H4 (cell line): ENCODE measurements at regions not wholly inside any gene's neighbourhood (a gene's known extent, or its start where the extent isn't known, plus 50 kb on each side); places are given as distances from the start of the nearest gene placed in this dataset.

Experiments
- DNase-seq: peaks from one replicate; pipeline ENCODE4 v3.0.0-alpha.2; 2015; ENCODE audit warnings: low spot score

DNA sequence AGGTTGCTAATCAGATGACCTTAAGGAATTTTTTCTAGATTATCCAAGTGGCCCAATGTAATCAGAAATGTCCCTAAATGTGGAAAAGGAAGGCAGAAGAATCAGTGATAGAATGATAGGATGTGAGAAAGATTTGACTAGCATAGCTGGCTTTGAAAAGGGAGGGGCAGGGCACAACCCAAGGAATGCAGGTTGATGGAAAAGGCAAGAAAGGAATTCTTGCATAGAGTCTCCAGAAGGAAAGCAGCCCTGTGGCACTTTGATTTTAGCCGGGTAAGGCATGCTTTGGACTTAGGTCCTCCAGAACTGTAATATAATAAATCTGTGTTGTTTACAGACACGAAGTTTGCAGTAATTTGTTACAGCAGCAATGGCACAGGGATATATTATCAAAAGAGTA is 375.7 kb upstream of the B3GALT2 start:
- no peak for DNase-seq

DNA sequence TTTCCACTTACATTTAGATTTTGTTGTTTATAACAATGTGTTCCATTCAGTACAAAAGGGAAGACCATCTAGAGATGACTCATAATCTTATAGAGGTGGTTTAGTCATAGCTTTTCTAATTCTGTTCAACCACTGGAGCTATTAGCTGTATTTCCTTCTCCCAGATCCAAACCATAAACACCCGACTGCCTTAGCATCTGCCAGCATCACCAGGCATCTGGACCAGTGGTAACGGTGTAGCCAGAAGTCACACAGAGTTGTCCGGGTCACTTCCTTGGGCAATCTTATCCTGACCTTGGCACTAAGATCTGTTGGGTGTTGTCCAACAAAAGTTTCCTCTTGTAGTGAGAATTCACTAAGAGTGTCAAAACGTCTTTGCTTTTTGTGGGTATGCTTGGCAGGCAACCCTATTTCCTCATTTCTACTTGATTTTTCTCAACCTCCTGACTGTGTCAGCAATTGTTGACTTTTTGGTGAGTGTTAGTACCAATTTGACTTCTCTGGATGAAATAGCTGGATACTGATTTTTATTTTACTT is 372.1 kb upstream of the B3GALT2 start:
- DNase-seq: peak; percentile 91

DNA sequence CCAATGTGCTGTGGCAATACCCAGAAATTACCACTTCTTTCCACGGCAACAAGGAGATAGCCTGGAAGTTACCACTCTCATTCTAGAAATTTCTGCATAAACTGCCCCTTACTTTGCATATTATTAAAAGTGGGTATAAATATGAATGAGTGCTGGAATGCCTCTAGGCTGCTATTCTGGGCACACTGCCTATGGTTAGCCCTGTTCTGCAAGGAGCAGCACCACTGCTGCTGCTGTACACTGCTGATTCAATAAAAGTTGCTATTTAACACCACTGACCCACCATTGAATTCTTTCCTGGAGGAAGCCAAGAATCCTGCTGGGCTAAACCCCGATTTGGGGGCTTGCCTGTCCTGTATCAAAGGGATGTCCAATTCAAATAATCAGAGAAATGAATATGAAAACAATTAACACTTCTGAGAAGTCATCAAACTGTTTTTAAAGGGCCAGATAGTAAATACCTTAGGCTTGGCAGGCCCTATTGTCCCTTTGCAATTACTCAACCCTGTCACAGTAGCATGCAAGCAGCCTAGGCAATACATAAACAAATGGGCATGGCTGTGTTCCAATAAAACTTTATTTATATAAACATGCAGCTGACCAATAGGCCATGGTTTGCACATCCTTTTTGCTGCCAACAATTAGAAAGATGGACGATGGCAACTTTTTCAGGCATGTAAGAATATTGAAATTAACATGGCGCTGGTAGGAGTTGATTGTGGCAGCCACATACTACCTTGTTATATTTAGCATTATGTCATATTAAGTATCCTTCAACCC is 369.4 kb upstream of the B3GALT2 start:
- DNase-seq: peak; percentile 31

DNA sequence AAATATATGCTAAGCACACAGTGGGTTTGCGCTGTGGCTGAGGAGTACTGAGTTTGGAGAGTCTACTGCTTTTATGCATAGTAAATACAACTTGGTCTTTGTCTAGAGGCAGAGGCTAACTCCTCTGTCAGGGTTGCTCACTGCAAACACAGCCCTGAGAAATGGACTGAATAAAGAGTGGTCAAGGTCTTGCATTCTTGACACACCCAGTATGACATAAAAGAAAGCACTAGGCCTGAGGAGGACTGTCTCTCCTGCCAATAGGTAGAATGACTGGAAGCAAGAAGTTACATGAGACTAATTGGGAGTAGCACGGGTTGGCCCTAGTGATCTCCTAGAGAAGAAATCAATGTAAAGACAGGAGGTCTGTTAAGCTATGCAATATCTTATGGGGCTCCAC is 367.2 kb upstream of the B3GALT2 start:
- no peak for DNase-seq

DNA sequence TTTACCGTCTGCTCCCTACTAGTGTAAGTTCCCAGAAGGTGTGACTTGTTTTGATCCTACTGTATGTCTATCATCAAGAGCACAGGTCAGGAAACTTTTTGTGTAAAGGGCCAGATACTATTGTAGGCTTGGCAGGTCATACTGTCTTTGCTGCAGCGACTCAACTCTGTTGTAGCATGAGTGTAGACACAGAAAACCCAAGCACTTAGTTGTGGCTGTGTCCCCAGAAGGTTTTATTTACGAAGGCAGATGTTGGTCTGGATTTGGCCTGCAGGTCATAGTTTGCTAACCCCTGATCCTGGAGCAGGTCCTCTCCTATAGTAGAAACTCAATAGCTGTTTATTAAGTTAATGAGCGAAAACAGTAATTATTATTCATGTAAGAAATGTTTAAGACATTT is 365.9 kb upstream of the B3GALT2 start:
- no peak for DNase-seq

DNA sequence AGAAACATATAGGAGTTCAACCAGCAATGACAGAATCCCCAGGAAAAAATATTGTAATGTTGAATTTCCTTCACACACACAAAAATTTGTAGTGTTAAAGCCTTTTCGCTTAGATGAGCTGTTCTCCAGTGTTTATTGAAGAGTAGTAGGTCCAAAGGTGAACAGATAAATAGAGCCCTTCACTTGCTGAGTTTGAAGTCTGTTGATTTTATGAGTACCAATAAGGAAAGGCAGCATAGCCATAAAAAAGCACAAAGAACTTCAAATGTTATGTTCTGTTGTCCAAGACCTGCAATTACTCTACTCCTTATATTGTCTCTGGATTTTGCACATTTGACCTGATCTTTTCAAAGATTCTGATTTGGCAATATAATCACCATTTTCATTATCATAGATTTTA is 362.7 kb upstream of the B3GALT2 start:
- no peak for DNase-seq

DNA sequence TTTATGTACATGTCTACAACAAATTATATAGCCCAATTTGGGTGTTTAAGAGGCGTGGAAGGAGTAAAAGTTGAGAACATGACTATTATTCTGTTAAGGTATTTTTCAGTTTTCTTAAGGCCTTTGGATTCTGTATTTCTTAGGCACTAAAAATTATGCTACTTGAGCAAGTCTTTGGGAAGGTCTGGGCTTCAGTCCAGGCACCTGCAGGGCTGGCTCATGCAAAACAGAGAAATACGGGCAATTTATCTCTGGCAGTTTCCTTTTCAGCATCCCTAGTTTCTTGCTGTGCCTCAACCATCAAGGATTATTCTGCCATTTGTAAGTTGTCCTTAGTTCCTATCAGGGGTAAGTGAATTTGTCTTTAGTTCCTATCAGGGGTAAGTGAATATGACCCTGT is 358.8 kb upstream of the B3GALT2 start:
- no peak for DNase-seq

DNA sequence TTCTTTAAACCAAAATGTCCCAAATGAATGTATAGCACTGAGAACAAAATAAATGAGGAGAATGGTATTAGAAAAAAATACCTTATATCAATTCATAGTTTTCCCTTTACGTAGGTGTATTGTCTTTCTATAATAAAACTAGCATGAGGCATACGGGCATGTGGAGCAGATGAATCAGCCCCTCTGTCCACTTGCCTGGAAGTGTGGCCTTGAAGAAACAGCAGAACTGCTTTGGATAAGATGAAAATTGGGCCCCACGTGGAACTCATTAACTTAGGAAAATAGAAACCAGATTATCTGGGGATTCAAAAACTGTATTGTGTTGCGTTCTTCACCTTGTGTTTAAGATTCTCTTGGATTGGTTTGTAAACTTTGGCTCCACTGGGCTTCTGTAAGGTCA is 356.8 kb upstream of the B3GALT2 start:
- no peak for DNase-seq

DNA sequence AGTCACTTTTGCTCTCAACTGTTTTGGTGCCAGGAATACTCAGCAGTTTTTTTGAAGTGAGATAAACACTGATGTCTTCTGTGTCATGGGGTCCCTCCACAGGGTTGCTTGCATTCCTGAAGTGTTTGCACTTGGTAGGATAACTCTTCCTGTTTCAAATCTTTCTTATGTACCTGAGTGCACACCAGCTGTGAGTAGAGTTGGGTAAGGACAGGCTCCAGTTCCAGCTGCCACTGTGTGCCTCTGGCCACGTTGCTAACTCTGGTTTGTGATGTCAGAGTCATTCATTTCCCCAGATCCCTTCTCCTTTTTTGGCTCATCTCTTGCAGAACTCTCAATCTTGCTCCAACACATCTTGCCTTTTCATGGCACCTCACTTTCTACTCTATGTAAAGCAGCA is 356.3 kb upstream of the B3GALT2 start:
- DNase-seq: peak; percentile 11

DNA sequence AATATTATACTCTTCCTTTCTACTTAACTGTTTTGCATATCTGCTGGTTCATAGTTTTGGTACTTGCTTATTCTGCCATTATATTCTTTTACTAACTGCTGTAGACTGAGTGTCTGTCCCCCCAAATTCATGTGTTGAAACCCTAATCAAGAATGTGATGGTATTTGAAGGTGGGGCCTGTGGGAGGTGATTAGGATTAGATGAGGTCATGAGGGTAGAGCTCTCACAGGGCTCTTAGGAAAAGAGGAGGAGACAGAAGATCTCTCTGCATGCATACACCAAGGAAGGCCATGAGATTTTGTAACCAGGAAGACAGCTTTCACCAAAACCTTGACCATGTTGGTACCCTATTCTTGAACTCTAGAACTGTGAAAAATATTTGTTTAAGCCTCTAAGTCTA is 354.1 kb upstream of the B3GALT2 start:
- no peak for DNase-seq

DNA sequence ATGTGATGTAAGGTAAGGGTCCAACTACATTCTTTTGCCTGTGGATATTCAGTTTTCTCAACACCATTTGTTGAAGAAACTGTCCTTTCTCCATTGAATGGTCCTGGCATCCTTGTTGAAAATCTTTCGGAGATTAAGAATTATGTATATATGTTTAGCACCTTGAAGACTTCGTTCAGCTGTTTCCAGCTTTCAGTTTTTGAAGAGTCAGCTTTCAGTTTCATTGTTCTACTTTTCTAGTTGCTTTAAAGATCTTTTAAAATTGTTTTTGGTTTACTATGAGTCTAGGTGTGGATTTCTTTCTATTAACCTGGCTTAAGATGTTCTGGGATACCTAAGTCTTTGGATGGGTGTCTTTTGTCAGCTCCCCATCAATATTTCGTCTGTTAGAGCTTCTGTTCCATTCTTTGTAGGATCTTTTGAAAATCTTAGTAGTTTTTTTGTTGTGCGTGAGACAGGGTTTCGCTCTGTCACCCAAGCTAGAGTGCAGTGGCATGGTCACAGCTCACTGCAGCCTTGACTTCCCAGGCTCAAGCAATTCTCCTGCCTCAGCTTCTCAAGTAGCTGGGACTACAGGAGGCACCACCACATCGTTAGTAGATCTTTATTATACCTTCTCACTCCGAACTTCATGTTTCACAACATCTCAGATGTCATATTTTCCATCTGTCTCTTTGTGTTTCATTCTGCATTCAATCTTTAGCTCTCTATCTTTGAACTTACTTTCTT is 353.5 kb upstream of the B3GALT2 start:
- DNase-seq: no peak

DNA sequence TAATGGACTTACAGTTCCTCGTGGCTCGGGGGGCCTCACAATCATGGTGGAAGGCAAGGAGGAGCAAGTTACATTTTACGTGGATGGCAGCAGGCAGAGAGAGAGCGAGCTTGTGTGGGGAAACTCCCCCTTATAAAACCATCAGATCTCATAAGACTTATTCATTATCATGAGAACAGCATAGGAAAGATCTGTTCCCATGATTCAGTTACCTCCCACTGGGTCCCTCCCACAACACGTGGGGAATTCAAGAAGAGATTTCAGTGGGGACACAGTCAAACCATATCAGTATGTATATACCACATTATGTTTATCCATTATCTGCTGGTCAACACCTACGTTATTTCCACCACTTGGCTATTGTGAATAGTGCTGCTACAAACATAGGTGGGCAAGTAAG is 352.3 kb upstream of the B3GALT2 start:
- no peak for DNase-seq

DNA sequence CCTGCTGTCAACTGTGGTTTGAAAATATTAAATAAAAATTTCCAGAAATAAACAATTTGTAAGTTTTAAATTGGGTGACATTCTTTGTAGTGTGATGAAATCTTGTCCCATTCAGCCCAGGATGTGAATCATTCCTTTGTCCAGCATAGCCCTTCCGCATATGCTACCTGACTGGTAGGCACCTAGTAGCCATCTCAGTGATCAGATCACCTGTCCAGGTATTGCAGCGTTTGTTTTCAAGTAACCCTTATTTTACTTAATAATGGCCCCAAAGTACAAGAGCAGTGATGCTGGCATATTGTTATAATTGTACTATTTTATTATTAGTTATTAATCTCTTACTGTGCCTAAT is 351.6 kb upstream of the B3GALT2 start:
- no peak for DNase-seq

DNA sequence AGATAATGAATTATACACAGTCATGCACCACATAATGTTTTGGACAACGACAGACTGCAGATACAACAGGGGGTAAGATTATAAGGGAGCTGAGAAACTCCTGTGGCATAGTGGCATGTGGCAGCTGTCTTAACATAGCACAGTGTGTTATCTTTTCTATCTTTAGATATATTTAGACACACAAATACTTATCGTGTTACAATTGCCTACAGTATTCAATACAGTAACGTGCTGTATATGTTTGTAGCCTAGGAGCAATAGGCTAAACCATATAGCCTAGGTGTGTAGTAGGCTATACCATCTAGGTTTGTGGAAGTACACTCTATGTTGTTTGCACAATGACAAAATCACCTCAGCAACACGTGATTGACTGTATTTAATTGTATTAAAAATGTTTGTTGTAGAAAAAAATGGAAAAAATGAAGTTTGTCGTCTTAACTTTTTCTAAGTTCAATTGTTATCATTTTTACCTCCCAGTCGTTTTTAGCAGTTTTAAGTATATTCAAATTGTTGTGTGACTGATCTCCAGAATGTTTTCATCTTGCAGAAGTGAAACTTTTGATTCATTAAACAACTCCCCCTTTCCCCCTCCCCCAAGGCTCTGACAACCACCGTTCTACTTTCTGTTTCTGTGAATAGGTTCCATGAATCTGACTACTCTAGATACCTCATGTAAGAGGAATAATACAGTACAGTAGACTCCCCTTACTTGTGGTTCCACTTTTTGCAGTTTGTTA is 351.0 kb upstream of the B3GALT2 start:
- DNase-seq: no peak

DNA sequence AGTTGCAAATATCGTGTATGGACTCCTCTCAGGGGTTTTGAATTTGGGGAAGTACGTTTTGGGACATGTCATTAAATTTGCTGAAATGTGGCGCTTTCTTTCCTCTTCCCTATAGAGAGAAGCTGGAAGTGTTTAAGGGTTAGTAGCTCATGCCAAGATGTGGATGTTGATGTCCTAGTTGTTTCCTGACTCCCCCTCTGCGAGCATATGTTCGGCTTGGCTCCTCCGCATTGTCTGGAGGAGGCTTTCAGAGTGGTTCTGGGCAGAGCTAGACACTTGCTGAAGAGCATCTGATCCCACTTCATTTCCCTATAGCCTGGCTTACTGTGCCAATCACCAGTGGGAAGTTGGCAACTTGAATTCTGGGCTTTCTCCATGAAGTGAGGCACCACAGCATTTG is 347.4 kb upstream of the B3GALT2 start:
- no peak for DNase-seq

DNA sequence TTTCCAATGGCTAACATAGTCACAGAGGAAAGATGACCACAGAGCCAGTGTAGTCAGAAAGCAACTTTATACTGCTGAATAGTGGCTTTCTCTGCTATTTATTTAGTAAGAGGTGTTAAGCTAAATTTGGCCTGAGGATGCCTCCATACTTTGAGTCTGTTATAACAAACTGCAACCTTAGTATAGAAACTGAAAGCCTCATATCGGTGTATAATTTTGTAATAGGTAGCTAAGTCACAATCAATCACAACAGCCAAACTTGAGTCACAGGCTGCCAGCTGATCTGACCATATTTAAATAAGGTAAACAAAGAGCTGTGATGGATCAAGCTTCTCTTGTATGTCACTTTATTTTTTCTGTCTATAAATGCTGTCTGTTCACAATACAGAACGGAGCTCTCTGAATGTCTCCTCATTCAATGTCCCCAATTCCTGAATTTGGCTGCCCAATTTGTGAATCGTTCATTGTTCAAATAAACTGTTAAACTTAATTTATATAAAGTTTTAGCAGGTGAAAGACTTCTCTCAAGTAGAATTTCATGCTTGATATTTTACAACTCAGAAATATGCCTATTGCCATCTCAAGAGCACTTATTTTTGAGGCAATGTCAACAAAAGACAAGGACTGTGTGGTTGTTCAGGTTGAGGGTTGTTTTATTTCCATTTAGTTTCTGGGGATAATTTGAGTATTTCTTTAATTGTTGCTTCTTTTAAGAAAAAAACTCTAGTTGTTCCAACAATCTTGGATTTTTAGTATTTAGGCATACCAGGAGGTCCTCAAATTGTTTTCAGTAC is 339.7 kb upstream of the B3GALT2 start:
- no peak for DNase-seq

DNA sequence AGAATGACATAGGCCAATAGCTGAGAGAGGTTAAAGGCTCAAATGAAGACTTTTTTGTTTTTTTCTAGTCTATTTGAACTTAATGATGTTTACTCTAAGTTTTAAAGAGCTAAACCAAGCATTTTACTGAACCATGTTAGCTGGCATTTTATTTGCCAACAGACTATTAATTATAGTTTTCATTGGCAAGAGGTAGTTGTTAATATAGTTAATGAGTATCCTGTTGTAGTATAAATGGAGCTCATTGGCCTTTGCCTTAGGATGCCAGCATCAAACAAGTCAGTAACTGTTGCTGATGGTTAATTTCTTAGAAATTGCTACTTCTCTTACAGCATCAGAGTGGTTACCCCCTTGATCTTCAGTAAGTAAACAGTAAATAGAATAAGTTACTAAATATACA is 339.0 kb upstream of the B3GALT2 start:
- no peak for DNase-seq

DNA sequence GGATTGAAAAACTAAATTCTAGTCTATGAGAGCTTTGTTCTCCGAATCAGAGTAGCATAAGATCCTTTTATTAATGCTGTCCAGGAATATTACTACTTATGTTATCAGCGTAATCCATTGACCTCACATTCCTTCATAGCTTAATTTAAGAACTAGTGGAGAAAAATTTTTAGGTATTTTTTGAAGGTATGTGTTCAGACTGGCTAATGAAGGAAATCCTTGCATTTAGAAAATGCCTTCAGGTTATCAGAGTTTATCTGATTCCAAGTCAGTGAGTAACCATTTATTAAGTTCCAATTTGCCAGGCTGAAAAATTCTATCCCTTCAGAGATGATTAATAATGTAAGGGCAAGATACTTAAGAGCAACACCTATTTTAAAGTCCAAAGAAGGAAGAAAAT is 338.2 kb upstream of the B3GALT2 start:
- DNase-seq: no peak

DNA sequence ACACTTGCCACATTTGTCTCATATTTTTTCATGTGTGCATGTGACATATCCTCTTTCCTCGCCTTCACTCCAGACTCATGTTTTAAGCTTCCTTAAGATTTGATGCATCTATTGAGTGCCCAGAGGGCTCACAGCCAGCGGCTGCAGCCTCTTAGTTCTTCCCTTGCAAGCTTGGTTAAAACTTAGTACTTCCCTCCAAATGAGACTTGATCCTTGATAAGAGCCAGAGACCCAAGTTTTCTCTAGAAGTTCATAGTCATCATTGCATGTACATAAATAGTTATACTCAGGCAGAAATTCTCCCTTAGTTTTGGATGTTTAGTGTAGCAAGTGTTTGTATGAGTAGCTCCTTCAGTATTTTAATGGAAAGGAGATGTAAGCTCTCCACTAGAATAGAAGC is 337.6 kb upstream of the B3GALT2 start:
- DNase-seq: no peak

DNA sequence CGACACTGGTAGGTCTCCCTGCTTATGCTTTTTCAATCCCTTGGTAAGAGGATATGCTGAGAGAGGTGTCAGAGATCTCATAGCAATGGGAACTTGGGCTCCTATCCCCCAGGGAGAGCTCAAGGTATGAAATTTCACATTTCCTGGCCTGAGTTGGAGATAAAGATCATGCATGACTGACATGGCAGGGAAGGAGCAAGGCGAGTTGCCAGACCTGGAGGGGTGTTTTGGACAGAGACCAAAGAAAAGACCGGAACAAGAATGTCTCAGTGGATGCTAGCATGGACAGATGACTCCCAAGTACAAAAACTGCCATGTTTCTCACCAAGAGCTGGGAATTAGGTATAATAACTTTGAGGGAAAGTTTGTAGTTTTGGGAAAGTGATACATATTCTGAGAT is 334.1 kb upstream of the B3GALT2 start:
- DNase-seq: no peak

DNA sequence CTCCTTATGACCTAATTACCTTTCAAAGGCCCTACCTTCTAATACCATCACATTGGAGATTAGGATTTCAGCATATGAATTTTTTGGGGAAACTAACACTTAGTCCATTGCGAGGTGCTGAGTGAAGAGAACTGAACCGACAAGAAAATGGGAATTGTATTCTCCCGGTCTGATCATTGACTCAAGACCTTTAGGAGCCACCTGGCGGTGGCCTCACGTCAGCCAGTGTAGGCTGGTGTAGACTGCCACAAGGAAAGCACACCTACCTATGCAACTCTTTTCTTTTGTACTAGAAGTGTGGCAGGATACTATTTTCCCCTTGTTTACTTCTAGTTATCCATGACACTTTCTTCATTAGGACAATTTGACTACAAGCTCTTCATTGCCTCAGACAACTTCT is 333.5 kb upstream of the B3GALT2 start:
- DNase-seq: no peak
